OCI-LY7 (cell line): ENCODE measurements at regions not wholly inside any gene's neighbourhood (a gene's known extent, or its start where the extent isn't known, plus 50 kb on each side); places are given as distances from the start of the nearest gene placed in this dataset.

Experiments used
- BruUV-seq: library from RNA; stranded (reverse); fragments of 400-500 nt; replicated peaks from 2 replicates; lab custom pipeline; 2021; lab: Mats Ljungman, UMichigan
- CTCF ChIA-PET: fragments of 300-600 bp; sonication (Branson Sonifier 250); formaldehyde crosslinking; loops from one replicate; lab custom pipeline; 2022; ENCODE audit warnings: antibody characterized with exemption; ENCODE audit not compliant: unreplicated experiment; lab: Charles Lee
- POLR2A ChIA-PET: fragments of 300-600 bp; sonication (Branson Sonifier 250); formaldehyde crosslinking; loops from one replicate; lab custom pipeline; 2022; ENCODE audit warnings: antibody characterized with exemption; lab: Charles Lee
- DNase-seq: peaks from one replicate; pipeline ENCODE4 v3.0.0-alpha.2; 2015; ENCODE audit warnings: low spot score
- H2AFZ ChIP-seq: fragments of 200-600 bp; sonication (generic), shearing (Covaris generic); 2 replicates; pipeline ENCODE4 v1.6.1; 2014; ENCODE audit warnings: mild to moderate bottlenecking, antibody characterized with exemption, low read length, moderate library complexity
- H3K27ac ChIP-seq: fragments of 200-600 bp; sonication (generic); 2 replicates; pipeline ENCODE4 v1.5.1; 2014; ENCODE audit warnings: mixed run types, low read depth, mild to moderate bottlenecking, moderate library complexity, low read length, inconsistent platforms; ENCODE audit not compliant: poor library complexity, severe bottlenecking
- H3K36me3 ChIP-seq: fragments of 200-600 bp; sonication (generic); 2 replicates; pipeline ENCODE4 v1.6.1; 2014; ENCODE audit warnings: mild to moderate bottlenecking, antibody characterized with exemption, low read length, moderate library complexity, mixed read lengths; ENCODE audit not compliant: insufficient read depth
- H3K4me1 ChIP-seq: fragments of 200-600 bp; sonication (generic); 2 replicates; pipeline ENCODE4 v1.5.1; 2014; ENCODE audit warnings: mild to moderate bottlenecking, low read length; ENCODE audit not compliant: insufficient read depth, poor library complexity, severe bottlenecking
- H3K4me2 ChIP-seq: fragments of 200-600 bp; sonication (generic); 2 replicates; pipeline ENCODE4 v1.6.1; 2014; ENCODE audit warnings: mild to moderate bottlenecking, low read length
- H3K4me3 ChIP-seq: fragments of 200-600 bp; sonication (generic); 2 replicates; pipeline ENCODE4 v1.5.1; 2014; ENCODE audit warnings: mild to moderate bottlenecking, low read depth, low read length; ENCODE audit not compliant: poor library complexity, severe bottlenecking
- H3K79me2 ChIP-seq: fragments of 200-600 bp; sonication (generic); 2 replicates; pipeline ENCODE4 v1.6.1; 2016; ENCODE audit warnings: low read depth, mild to moderate bottlenecking, low read length, moderate library complexity, mixed read lengths; ENCODE audit not compliant: insufficient read depth
- H3K9me2 ChIP-seq: fragments of 200-600 bp; sonication (generic); 2 replicates; pipeline ENCODE4 v1.6.1; 2016; ENCODE audit warnings: mild to moderate bottlenecking, low read length, mixed read lengths; ENCODE audit not compliant: insufficient read depth
- H3K9me3 ChIP-seq: fragments of 200-600 bp; sonication (generic); 2 replicates; pipeline ENCODE4 v1.6.1; 2014; ENCODE audit warnings: mild to moderate bottlenecking, mixed run types, low read length, mixed read lengths
- H4K20me1 ChIP-seq: fragments of 200-600 bp; sonication (generic); 2 replicates; pipeline ENCODE4 v1.6.1; 2014; ENCODE audit warnings: mild to moderate bottlenecking, antibody characterized with exemption, low read length, moderate library complexity, mixed read lengths; ENCODE audit not compliant: insufficient read depth
- EZH2phosphoT487 ChIP-seq: fragments of 200-600 bp; sonication (generic); IDR thresholded peaks from 2 replicates; pipeline ENCODE4 v1.6.1; 2018; ENCODE audit warnings: low read depth, borderline replicate concordance, mild to moderate bottlenecking, mixed run types, antibody characterized with exemption, low read length, moderate library complexity, mixed read lengths
- intact Hi-C: fragments of 100-400 bp; cut with micrococcal nuclease; formaldehyde crosslinking; loops from one replicate; pipeline ENCODE4 v1.10.0; 2022; ENCODE audit not compliant: unreplicated experiment
- TF ChIP-seq, protein P1 (sequence below): fragments of 200-600 bp; sonication (generic); conservative IDR thresholded peaks from 2 replicates; pipeline ENCODE4 v1.5.1; 2014; ENCODE audit warnings: mild to moderate bottlenecking, antibody characterized with exemption, low read length, moderate library complexity, mixed read lengths

DNA sequence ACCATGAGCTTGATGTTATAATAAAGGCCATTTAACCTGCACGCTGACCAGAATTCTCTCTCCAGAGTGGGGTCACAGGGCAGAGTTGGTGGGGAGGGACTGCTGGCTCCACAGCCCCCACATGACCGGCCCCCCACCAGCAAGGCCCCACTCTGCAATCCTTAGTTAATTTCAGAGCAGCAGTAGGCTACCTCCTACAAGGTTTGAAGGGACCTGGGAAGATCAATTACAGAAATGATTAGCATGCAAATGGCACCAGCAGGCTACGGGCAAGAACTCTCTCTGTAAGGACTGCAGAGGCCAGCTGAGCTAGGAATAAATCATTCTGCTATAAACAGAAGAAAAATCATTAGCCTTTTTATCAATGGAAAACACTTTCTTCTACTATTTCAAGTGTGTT, 135.3 kb downstream of the C1D start:
- H3K36me3 ChIP-seq = no peaks in the 10 kb centered on the region
- H4K20me1 ChIP-seq = no peaks in the 10 kb centered on the region
- no peaks in the 10 kb centered on the region for H3K9me3 ChIP-seq
- DNase-seq = no peak
- no peaks in the 10 kb centered on the region for H3K9me2 ChIP-seq
- intact Hi-C loops = no loop called here
- no peaks in the 10 kb centered on the region for H3K4me1 ChIP-seq
- no peak overlapping the region for H3K27ac ChIP-seq
- no peak for TF ChIP-seq EZH2phosphoT487
- TF ChIP-seq, protein P1, sequence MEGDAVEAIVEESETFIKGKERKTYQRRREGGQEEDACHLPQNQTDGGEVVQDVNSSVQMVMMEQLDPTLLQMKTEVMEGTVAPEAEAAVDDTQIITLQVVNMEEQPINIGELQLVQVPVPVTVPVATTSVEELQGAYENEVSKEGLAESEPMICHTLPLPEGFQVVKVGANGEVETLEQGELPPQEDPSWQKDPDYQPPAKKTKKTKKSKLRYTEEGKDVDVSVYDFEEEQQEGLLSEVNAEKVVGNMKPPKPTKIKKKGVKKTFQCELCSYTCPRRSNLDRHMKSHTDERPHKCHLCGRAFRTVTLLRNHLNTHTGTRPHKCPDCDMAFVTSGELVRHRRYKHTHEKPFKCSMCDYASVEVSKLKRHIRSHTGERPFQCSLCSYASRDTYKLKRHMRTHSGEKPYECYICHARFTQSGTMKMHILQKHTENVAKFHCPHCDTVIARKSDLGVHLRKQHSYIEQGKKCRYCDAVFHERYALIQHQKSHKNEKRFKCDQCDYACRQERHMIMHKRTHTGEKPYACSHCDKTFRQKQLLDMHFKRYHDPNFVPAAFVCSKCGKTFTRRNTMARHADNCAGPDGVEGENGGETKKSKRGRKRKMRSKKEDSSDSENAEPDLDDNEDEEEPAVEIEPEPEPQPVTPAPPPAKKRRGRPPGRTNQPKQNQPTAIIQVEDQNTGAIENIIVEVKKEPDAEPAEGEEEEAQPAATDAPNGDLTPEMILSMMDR = no peak
- no peak overlapping the region for H2AFZ ChIP-seq
- H3K79me2 ChIP-seq = no peaks in the 10 kb centered on the region
- ChIA-PET POLR2A (no interaction called here), CTCF (no interaction called here)
- BruUV-seq = no TSS peak
- no peak overlapping the region for H3K4me3 ChIP-seq
- no peak overlapping the region for H3K4me2 ChIP-seq

DNA sequence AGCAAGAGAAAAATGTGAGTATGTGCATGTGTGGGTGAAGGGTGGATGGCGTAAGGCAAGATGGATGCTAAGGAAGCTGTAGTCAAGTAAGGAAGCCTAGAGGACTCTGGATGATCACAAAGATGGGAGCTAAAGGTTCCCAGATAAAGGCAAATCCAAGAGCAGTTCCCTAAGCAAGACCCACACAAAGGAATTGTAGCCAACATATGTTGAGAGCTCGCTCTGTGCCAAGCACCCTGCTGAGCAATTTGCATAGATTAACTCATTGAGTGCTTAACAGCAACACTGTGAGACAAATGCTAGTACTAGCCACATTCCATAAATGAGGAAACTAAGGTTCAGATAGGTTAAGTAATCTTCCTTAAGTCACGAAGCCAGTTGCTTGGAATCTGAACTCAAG, 132.6 kb downstream of the C1D start:
- no peak overlapping the region for H3K27ac ChIP-seq
- H3K36me3 ChIP-seq = no peaks in the 10 kb centered on the region
- H3K4me3 ChIP-seq = no peak overlapping the region
- intact Hi-C loops = no loop called here
- no peaks in the 10 kb centered on the region for H3K79me2 ChIP-seq
- TF ChIP-seq, protein P1 = no peak
- TF ChIP-seq EZH2phosphoT487 = no peak
- no peaks in the 10 kb centered on the region for H3K4me1 ChIP-seq
- DNase-seq = no peak
- BruUV-seq = no TSS peak
- H2AFZ ChIP-seq = no peak overlapping the region
- no peaks in the 10 kb centered on the region for H3K9me3 ChIP-seq
- H3K9me2 ChIP-seq = no peaks in the 10 kb centered on the region
- H4K20me1 ChIP-seq = no peaks in the 10 kb centered on the region
- ChIA-PET CTCF (no interaction called here), POLR2A (no interaction called here)
- no peak overlapping the region for H3K4me2 ChIP-seq

DNA sequence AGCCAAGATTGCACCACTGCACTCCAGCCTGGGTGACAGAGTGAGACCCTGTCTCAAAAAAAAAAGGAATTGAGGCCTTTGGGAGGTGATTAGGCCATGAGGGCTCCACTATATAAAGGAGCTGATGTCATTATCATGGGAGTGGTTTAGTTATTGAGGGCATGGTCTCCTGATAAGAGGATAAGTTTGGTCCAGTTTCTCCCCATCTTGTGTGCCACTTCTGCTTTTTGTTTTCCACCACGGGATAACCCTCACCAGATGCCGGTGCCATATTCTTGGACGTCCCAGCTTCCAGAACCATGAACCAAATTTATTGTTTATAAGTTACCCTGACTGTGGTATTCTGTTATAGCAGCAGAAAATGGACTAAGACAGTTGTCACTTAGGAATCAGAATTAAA, 125.8 kb downstream of the C1D start:
- POLR2A ChIA-PET = no interaction called here
- no peak for DNase-seq
- no peaks in the 10 kb centered on the region for H3K4me1 ChIP-seq
- no peaks in the 10 kb centered on the region for H3K79me2 ChIP-seq
- no peak overlapping the region for H3K4me2 ChIP-seq
- BruUV-seq = no TSS peak
- intact Hi-C loops = no loop called here
- no peaks in the 10 kb centered on the region for H3K36me3 ChIP-seq
- no peak overlapping the region for H2AFZ ChIP-seq
- no peaks in the 10 kb centered on the region for H3K9me2 ChIP-seq
- no peaks in the 10 kb centered on the region for H4K20me1 ChIP-seq
- TF ChIP-seq, protein P1 = no peak
- no peak for TF ChIP-seq EZH2phosphoT487
- H3K4me3 ChIP-seq = no peak overlapping the region
- H3K27ac ChIP-seq = no peak overlapping the region
- CTCF ChIA-PET = no interaction called here
- no peaks in the 10 kb centered on the region for H3K9me3 ChIP-seq
